ENCODE measurements at regions not wholly inside any gene's neighbourhood (a gene's known extent, or its start where the extent isn't known, plus 50 kb on each side); places are given as distances from the start of the nearest gene placed in this dataset.

DNA sequence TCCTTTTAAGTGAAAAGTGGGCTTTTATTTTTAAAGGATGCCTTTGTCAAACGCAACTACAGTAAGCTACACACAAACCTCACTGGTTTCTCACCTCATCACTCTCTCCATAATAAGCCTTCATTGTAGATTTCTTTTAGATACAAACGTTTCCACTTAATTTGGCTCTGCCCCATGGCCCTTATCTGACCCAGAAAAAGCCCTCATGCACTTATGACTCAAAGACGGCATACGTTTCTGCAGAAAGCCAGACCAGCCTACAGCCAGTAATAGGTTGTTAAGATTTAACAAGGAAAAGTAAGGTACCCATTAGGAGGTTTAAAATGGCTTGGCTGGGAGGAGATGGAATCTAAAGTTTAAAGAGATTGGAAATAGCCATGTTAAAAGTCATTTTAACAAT is 914.6 kb upstream of the INTU start:
- DNase-seq = no peak

DNA sequence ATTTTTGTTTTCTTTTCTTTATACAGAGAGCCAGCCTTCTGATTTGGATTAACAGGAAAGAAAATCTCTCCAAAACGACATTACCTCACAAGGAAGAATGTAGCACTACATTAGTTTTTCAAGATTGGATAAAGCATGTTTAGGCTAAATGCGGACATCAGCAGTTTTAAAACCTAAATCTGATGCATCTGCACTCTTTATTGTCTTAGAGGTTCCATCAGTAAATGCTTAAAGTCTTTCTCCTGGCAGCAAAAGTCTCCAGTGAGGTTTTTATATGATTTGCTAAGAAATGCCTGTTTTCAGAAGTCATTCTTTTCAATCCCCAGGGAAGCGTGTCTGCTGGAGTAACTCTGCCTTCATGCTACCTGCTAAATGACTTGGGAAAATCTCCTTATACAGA is 912.9 kb upstream of the INTU start:
- DNase-seq = no peak

DNA sequence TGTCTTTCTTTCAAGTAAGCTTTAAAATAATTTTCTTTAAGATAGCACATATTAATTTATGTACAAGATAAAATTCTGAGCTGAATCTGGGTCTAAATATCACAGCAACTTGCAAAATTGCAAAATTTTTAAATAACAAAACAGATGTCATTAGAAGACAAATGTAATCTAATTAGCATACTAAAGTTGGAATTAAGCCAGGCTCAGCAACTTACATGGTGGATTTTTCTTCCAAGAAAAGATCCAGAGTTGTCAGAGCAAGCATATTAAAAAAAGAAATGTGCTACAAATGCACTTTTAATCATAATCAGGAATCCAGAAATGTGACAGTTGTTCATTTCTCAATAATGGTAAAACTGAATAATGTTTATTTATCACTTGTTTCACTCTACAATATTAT is 906.9 kb upstream of the INTU start:
- no peak for DNase-seq

DNA sequence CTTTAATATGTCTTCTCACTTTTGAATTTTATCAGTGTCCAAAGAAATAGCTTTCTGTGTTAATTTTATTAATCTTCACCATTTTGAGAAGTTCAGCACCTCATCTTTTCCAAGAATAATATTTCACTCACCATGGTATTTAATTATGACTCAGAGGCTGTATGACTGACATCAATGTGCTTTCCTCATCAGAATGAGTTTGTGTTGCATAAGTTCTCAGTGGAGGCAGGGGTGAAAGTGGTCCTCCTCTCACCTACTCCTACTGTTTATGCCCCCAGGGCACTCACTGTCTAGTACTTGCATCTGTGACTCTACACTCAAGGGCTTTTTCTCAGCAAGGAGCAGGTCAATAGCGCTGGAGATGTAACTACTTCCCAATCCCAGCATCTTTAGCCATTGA is 905.3 kb upstream of the INTU start:
- DNase-seq = no peak

DNA sequence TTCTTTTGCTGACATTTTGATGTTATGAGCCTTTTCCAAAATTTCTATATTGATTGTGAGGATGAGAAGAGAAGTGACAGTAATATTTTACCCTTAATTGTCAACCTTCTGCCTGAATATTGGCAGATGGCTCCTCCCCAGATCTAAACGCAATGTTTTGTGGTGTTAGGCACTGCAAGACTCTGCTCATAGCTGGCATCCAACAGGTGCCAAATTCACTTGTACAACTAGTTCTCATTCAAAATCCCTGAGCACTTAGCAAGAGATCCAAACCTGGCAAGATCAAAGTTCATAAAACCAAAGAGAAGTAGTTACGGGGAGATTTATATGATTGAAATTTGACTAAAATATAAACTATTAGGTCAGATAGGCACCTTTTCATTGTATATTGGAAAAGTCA is 901.7 kb upstream of the INTU start:
- no peak for DNase-seq

DNA sequence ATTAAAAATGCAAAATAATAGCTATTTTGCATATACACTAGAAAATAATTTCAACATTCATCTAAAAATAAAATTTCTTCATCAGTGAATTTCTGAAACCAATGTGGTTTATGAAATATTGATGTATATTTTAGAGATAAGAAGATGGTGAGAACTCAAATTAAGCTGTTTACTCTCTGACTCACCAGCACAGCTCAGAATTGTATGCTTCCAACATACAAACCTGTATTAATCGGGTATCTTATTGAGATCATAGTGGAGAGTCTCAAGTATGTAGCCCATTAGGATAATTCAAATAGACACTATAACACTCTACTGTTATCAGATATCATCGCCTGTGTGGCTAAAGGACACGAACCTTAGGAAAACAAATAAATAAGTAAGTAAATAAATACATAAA is 899.5 kb upstream of the INTU start:
- DNase-seq = no peak

DNA sequence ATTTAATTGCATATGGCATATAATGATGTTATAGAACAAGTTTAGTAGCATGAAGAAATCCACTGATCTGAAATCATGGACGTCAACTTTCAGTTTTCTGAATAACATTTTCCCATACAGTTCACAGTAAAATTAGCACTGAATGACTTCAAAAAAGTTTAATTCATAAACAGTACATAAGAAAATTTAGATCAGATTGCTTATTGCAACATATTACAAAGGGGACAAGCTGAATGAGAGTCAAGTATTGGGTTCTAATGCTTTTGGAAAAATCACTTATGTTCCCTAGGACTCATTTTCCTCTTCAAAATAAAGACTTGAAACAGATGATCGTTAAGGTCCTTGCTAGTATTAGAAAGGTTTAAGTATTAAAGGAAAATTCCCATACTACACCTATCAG is 898.3 kb upstream of the INTU start:
- no peak for DNase-seq

DNA sequence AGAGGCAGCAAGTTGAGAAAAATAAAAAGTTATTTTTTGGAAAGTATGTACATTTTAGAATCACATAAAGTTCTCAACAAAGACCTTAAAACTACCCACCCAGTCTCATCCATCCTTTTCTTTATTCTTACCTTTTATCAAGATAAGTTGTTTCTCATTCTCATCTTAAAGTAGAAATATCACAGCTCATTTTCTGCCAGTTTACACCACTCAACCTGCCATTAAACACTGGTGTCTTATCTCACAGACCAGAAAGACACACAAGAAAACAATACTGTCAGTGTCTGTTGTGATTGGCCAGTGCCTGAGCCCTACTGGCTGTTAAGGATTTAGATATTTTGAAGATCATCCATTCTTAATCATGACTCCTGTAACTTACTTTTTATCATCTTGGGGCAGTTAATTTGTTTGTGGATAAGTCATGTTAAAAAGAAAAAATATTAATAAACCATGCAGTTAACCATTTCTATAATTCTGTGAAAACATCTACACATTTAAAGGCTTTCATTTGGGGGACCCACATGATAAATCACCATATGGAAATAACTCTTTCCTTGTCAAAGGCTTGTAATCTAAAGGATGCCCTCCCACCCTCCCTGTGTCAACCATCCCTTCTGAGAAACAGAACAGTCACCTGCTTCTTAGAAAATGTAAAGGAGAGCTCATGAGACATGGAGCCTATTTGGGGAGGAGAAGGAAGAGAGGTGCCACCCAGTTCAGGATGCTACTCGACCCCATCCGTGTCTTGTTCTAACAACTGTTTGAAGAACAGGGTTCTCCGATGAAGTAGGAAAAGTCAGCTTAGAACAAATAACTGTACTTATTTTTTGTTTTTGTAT is 897.2 kb upstream of the INTU start:
- DNase-seq = no peak

DNA sequence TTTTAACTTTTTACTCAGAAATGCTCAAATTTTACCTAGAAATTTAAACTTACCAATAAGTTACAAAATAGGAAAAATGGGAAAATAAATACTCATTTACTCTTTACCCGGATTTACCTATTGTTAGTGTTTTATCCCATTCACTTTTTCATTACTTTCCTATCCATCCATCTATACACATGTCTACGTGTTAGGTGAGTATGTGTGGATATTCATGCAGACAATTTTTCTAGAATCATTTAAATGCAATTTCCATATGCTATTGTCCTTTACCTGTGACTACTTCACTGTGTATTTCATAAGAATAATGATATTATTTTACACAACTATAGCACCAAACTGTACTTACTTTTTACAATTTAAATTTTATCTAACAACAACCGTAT is 896.6 kb upstream of the INTU start:
- no peak for DNase-seq

DNA sequence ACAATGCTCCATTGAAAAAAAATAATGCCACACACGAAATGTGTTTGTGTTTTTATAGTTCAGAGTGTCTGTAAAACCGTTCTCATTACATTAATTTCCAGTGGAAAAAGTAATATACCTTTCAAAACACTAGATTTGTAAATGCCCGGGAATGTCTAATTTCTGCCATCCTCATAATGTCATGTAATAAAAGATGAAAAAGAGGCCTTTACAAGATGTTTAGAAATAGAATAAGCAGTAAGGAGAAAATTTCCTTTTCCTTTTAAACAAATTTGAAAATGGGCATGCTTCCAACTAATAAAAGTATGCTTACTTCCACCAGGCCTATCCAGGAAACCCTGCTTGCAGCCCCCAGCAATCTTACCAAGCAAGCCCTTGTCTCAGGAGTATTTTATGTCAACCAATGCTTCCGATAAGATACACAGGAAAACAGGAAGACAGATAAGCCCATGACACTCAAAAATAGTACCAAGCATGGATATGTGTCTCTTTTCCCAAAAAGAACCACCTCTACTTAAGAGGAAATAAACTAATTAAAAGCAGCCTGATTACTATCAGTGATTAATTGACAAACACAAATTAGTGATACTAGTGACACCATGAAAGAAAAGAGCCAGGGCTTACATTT is 894.7 kb upstream of the INTU start:
- DNase-seq = no peak

DNA sequence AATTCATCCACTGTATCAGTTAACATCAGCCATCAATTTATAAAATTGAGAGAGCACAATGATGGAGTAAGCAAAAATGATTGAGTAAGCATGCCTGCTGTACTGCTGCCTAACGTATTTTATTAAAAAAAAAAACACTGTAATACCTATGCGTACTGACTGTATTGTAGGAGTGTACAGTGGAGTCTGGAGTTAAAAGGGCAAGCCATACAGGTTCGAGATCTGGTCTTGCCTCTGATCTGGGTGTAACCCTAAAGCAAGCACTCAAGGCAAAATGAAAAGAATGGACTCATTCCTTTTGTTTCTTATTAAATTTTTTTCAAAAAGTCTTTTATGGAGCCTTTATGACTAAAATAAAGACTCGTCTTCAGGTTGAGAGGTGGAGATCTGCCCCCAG is 894.2 kb upstream of the INTU start:
- no peak for DNase-seq

DNA sequence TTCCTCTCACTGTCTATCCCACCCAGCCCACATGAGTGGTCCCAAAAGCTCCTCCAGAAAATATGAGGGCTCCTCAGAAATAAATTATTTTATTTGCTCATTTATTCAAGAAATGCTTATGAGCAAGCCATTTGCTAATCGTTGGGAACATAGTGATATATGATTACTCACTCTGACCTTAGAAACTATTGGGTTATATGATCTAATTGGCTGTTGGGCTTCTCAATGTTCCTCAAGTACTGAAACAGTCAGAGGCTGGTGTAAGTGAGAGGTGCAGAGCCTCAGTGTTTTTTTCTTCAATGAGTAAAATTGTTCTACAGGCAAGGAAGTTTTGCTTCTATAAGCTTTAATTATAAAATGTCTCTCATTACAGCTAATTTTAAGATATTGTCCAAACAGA is 893.8 kb upstream of the INTU start:
- no peak for DNase-seq

DNA sequence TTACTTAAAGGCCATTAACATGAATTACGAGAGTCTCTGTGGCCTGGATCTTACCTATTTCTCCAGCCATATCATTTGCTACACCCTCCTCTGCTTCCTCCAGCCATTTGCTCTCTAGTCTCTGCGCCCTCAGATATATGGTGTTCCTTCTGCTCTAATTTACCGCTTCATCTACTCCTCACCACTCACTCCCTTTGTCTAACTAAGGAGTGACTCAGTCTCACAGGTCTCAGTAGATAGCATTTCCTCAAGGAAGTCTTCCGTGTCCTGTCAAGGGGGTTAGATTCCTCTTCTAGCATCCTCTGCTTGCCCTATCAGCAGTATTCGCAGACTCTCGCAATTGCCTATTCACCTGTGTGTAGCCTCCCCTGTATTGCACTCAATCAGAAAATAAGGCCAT is 892.1 kb upstream of the INTU start:
- no peak for DNase-seq

DNA sequence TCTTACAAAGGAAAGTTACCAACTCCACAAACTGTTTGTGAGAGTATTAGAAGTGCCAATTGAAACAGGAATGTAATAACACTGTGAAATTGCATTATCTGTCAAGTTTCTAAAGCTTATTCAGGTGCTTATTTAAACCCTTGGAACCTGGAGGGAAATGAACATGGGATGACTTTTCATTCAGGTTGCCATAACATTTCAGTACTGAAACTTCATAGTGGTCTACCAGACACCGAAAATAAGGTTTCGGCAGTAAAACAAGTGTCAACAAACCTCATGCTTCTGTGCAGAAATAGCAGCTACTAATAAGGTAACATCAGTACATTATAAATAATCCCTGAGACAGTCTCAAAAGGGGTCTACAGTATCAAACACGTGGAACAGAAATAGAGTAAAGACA is 890.7 kb upstream of the INTU start:
- no peak for DNase-seq

DNA sequence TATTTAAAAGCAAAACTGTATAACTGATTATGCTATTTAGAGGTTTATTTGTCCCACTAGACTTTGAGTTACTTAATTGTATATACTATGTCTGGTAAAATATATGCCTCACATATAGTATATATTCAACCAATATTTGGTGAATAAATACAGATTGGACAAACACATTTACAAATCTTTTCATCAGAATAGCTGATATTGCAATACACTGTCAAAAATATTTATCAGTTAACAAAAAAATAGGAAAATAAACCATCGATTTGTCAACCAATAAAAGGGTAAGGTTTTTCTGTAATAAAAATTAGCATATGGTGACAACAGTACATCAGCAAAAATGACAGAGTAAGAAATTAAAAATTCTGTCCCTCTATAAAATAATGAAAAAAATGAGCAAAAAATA is 889.9 kb upstream of the INTU start:
- DNase-seq = no peak

DNA sequence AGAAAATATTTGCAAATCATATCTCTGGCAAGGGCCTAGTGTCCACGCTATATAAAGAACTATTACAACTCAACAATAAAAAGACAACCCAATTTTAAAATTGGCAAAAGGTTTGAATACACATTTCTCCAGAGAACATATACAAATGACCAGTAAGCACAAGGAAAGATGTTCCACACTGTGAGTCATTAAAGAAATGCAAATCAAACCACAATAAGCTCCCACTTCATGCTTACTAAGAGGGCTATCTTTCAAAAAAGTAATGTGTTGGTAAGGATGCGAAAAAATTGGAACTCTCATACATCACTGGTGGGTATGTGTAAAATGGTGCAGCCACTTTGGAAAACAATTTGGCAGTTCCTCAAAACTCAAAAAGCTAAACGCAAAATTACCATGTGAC is 884.0 kb upstream of the INTU start:
- no peak for DNase-seq

DNA sequence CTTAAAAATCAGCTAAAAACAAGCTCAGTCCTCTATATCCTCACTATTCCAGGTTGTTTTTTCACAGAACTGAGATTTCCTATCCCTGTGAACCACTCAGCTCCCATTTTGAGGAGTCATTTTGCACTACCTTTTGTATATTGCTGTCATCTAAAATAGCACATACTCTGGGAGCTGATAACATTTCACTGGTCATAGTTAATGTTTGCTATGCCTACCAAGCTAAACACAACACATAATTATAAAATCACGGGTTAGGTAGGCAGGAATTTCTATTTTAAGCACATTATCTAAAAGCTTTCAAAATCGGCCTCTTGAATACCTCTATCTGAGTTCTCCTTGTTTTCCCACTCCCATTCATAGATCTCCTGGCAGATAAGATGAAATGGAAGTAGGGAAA is 882.0 kb upstream of the INTU start:
- DNase-seq = no peak

DNA sequence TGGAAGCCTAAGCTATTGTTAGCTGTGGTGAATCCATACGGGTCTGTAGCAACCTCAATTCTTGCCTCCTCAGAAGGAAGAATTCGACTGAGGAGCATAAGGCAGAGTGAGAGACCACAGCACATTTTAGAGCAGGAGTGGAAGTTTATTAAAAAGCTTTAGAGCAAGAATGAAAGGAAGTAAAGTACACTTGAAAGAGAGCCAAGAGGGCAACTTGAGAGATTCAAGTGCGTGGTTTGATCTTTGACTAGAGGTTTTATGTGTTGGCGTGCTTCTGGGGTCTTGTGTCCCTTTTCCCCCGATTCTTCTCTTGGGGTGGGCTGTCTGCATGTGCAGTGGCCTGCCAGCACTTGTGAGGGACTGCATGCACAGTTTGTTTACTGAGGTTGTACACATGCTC is 880.6 kb upstream of the INTU start:
- DNase-seq = no peak

DNA sequence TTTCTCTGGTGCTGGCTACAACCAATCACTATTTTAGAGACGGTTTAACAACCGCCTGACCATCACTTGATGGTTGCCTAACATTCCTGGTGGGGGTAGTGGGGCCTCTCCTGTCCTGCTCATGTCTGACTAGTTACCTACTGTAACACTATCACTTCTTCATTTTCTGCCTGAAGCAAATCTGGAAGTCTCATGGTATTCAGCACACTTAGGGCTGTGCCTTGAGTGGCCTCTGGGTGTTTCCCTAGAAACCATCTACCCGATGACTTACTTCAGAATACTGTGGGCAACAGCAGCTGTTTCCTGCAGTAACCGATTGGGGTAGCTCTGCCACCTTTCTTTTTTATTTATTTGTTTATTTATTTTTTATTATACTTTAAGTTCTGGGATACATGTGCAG is 880.1 kb upstream of the INTU start:
- DNase-seq = no peak

DNA sequence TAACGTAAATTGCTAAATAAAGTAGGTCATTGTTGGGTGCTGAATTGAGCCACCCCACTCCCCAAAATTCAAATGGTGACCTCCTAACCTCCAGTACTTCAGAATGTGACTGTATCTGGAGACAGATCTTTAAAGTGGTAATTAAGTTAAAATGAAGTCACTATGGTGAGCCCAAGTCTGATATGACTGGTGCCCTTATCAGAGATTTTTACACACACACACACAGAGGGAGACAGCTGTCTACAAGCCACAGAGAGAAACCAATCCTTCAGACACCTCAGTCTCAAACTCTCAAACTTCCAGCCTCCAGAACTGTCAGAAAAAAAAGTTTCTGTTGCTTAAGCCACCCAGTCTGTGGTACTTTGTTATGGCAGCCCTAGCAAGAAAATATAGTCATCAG is 879.2 kb upstream of the INTU start:
- no peak for DNase-seq

DNA sequence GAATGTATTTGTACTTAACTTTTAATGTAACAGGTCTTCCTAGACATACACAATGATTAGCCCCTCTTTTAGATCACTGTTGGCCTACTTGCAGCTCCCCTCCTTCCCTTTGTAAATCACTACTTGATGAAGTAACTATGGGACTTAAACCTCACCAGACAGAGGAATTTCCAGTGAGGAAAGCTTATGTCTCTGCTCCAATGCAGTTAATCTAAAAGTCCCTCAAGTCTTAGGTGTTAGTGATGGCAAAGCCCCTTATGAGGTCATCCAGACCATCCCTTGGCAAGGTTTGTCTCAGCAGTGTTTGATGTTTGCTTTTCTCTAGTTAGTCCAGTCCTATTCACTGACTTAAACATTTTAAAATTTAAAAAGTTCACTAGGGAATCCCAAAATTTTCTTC is 877.3 kb upstream of the INTU start:
- DNase-seq = no peak

DNA sequence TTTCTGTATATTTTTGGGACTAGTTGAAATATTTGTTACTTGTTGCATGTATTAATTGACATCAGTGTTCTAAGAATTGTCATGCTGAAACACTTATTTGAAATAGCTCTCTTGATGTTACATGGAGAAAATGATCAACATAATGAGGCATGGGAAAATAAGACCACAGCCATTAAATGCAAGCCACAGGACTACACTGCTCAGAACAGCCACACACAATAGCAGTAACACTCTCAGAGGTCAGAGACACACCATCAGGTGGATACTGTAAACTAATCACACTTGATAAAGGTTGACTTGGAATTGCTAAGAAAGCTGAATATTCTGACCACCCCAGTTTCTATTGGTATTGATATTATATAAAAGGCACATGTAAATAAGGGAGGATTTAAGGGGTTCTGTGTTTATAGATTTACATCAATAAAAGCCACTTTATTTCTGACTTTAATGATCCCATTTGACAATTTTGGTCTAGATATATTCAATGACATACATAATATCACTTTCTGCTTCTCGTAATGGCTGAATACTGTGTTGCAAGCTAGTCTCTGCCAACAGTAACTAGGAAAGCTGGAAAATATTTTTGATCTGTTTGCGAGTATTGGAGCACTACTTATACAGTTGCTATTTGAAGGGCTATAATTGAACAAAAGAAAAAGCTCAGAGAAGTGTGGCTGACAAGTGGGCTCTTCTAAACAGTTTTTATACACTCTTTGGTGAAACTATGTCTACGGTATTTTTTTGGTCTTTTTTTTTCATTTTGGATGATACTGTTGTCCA is 876.5 kb upstream of the INTU start:
- DNase-seq = no peak

DNA sequence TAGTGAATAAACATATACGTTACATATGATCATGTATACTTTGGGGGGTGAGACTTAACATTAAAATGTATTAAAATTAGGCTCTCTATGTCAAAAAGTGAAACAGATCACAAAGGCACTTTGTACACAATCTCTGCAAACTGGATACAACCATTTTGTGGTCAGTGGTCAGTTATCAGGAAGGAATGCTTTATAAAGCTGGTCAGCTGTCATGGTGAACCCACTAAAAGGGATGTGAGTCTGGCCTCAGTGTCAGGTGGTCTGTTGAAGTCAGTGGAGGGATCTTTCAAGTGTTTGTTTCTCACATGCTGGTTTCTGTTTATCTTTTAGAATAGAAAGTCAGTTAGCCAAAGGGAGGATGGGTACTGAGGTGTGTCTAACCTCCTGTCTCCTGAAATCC is 875.5 kb upstream of the INTU start:
- DNase-seq = no peak

DNA sequence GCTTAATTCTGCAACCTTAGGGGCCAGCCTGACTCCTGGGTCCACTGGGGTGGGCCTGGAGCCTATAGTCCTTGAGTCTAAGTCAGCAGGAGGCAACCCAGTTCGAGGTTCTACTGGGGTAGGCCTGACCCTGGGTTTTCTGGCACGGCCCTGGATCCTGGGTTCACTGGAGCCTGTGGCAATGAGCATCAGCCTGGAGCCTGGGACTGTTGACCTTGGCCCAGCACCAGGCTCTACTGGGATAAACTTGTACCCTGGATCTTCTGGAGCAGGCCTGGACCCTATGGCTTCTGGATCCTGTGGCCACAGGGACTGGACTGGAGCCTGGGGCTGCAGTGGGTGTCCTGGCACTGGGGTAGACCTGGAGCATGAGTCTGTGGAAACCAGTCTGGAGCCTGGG is 874.3 kb upstream of the INTU start:
- no peak for DNase-seq
